H1 (cell line): ENCODE measurements at regions not wholly inside any gene's neighbourhood (a gene's known extent, or its start where the extent isn't known, plus 50 kb on each side); places are given as distances from the start of the nearest gene placed in this dataset.

Experiments
- CTCF ChIA-PET: fragments of 300-600 bp; sonication (Branson Sonifier 250); formaldehyde crosslinking; loops from one replicate; lab custom pipeline; 2021; ENCODE audit not compliant: partially characterized antibody; lab: Charles Lee
- POLR2A ChIA-PET: fragments of 300-600 bp; sonication (Branson Sonifier 250); formaldehyde crosslinking; loops from one replicate; lab custom pipeline; 2021; ENCODE audit warnings: inconsistent platforms; ENCODE audit not compliant: partially characterized antibody; lab: Charles Lee
- DNase-seq, 2 experiments: peaks; one replicate each; pipeline versions ENCODE4 v3.0.0 to v3.0.0-alpha.2; 2010 to 2022; ENCODE audit warnings: low spot score in 2 of 2, low read depth in 1 of 2, mixed read lengths in 1 of 2
- FAIRE-seq: peaks from 2 replicates; lab custom pipeline; 2011; peaks lifted over from hg19 to GRCh38; lab: Jason Lieb, UNC
- H2AFZ ChIP-seq: 2 replicates; pipeline ENCODE4 v1.8.1; 2012; ENCODE audit warnings: low read length, inconsistent platforms
- H2AK5ac ChIP-seq: 2 replicates; pipeline ENCODE4 v1.6.1; 2013; ENCODE audit warnings: low read depth, low read length
- H2BK120ac ChIP-seq: replicated peaks from 2 replicates; pipeline ENCODE3; 2013; ENCODE audit warnings: low read depth, low read length, inconsistent platforms
- H2BK12ac ChIP-seq: 2 replicates; pipeline ENCODE4 v1.6.1; 2013; ENCODE audit warnings: low read depth, low read length
- H2BK15ac ChIP-seq: 2 replicates; pipeline ENCODE4 v1.6.1; 2013; ENCODE audit warnings: low read length
- H2BK20ac ChIP-seq: 2 replicates; pipeline ENCODE4 v1.6.1; 2013; ENCODE audit warnings: low read length
- H2BK5ac ChIP-seq: 2 replicates; pipeline ENCODE4 v1.6.1; 2013; ENCODE audit warnings: low read depth, low read length
- H3K14ac ChIP-seq: 2 replicates; pipeline ENCODE4 v1.6.1; 2013; ENCODE audit warnings: inconsistent platforms; ENCODE audit not compliant: insufficient read length
- H3K18ac ChIP-seq: 2 replicates; pipeline ENCODE4 v1.6.1; 2013; ENCODE audit warnings: low read length; ENCODE audit errors: extremely low read depth
- H3K23ac ChIP-seq: 2 replicates; pipeline ENCODE4 v1.6.1; 2013; ENCODE audit warnings: inconsistent platforms; ENCODE audit not compliant: insufficient read length
- H3K23me2 ChIP-seq: 2 replicates; pipeline ENCODE4 v1.6.1; 2013; ENCODE audit warnings: low read depth, low read length
- H3K27ac ChIP-seq: 2 replicates; pipeline ENCODE4 v1.6.1; 2011; ENCODE audit warnings: low read depth, low read length, inconsistent platforms
- H3K27me3 ChIP-seq, 4 experiments: replicated peaks in 1 of 4; 1 replicate in 1 of 4; 2 replicates in 3 of 4; pipeline versions ENCODE4 v1.6.1 to v1.8.1; 2011 to 2013; ENCODE audit warnings: low read length in 3 of 4, mild to moderate bottlenecking in 3 of 4, inconsistent platforms in 2 of 4, mixed read lengths in 2 of 4, moderate library complexity in 1 of 4; ENCODE audit not compliant: control insufficient read depth in 3 of 4, insufficient read depth in 3 of 4; ENCODE audit errors: extremely low read depth in 1 of 4
- H3K36me3 ChIP-seq, 4 experiments: 2 replicates each; pipeline versions ENCODE4 v1.6.1 to v1.8.1; 2011 to 2013; ENCODE audit warnings: mild to moderate bottlenecking in 4 of 4, low read length in 3 of 4, moderate library complexity in 2 of 4, control low read depth in 1 of 4, inconsistent platforms in 1 of 4; ENCODE audit not compliant: insufficient read depth in 4 of 4, control insufficient read depth in 2 of 4
- H3K4ac ChIP-seq: replicated peaks from 2 replicates; pipeline ENCODE3; 2013; ENCODE audit warnings: low read length, low read depth, mixed read lengths, inconsistent platforms; ENCODE audit not compliant: insufficient read length
- H3K4me1 ChIP-seq, 4 experiments: replicated peaks in 1 of 4; 1 replicate in 1 of 4; 2 replicates in 3 of 4; pipeline versions ENCODE4 v1.6.1 to v1.8.1; 2011 to 2013; ENCODE audit warnings: low read length in 3 of 4, inconsistent platforms in 2 of 4, mixed read lengths in 1 of 4; ENCODE audit not compliant: insufficient read depth in 4 of 4, control insufficient read depth in 3 of 4
- H3K4me2 ChIP-seq, 2 experiments: 2 replicates each; pipeline versions ENCODE4 v1.6.1 to v1.8.1; 2011 to 2013; ENCODE audit warnings: low read depth in 2 of 2, low read length in 2 of 2, control low read depth in 1 of 2, inconsistent platforms in 1 of 2, mild to moderate bottlenecking in 1 of 2; ENCODE audit not compliant: insufficient read depth in 1 of 2
- H3K4me3 ChIP-seq, 4 experiments: fragments of 200-600, 300-600 bp in 1 of 4; sonication (generic), shearing (Covaris generic), sonication (Bioruptor Twin) in 1 of 4; 2 replicates each; pipeline versions ENCODE4 v1.5.1 to v1.8.1; 2011 to 2016; ENCODE audit warnings: low read length in 4 of 4, low read depth in 3 of 4, control low read depth in 2 of 4, inconsistent platforms in 2 of 4, mild to moderate bottlenecking in 2 of 4, mixed read lengths in 1 of 4, moderate library complexity in 1 of 4; ENCODE audit not compliant: insufficient read depth in 2 of 4; ENCODE audit errors: extremely low read depth in 1 of 4
- H3K56ac ChIP-seq: replicated peaks from 2 replicates; pipeline ENCODE3; 2013; ENCODE audit warnings: low read depth, mild to moderate bottlenecking, mixed read lengths, low read length, inconsistent platforms; ENCODE audit not compliant: insufficient read length
- H3K79me1 ChIP-seq: 2 replicates; pipeline ENCODE4 v1.6.1; 2013; ENCODE audit warnings: low read depth, low read length, control low read depth
- H3K79me2 ChIP-seq, 2 experiments: 2 replicates each; pipeline versions ENCODE4 v1.6.1 to v1.8.1; 2012 to 2013; ENCODE audit warnings: low read length in 2 of 2, mild to moderate bottlenecking in 2 of 2, inconsistent platforms in 1 of 2; ENCODE audit not compliant: insufficient read depth in 2 of 2, control insufficient read depth in 1 of 2
- H3K9ac ChIP-seq, 4 experiments: replicated peaks in 1 of 4; 1 replicate in 1 of 4; 2 replicates in 3 of 4; pipeline versions ENCODE4 v1.6.1 to v1.8.1; 2011 to 2013; ENCODE audit warnings: low read depth in 3 of 4, low read length in 3 of 4, control low read depth in 2 of 4, mild to moderate bottlenecking in 2 of 4, moderate library complexity in 2 of 4, inconsistent platforms in 1 of 4; ENCODE audit errors: extremely low read depth in 1 of 4
- H3K9me3 ChIP-seq, 2 experiments: 2 replicates each; pipeline versions ENCODE4 v1.6.1 to v1.8.1; 2012 to 2013; ENCODE audit warnings: mild to moderate bottlenecking in 2 of 2, moderate library complexity in 2 of 2, control low read depth in 1 of 2, inconsistent platforms in 1 of 2, low read depth in 1 of 2, low read length in 1 of 2, mixed read lengths in 1 of 2; ENCODE audit not compliant: insufficient read depth in 2 of 2
- H4K20me1 ChIP-seq, 2 experiments: replicated peaks in 1 of 2; 2 replicates each; pipeline versions ENCODE3 to v1.8.1; 2011 to 2013; ENCODE audit warnings: inconsistent platforms in 2 of 2, low read length in 2 of 2, mild to moderate bottlenecking in 1 of 2; ENCODE audit not compliant: insufficient read depth in 2 of 2, control insufficient read depth in 1 of 2
- H4K5ac ChIP-seq: 2 replicates; pipeline ENCODE4 v1.6.1; 2013; ENCODE audit warnings: low read length, low read depth, mixed read lengths, inconsistent platforms; ENCODE audit not compliant: insufficient read length
- H4K8ac ChIP-seq: 2 replicates; pipeline ENCODE4 v1.8.0; 2013; ENCODE audit warnings: mild to moderate bottlenecking, moderate library complexity, low read length, inconsistent platforms; ENCODE audit not compliant: insufficient read depth; ENCODE audit errors: extremely low read depth
- H4K91ac ChIP-seq: replicated peaks from 2 replicates; pipeline ENCODE3; 2013; ENCODE audit warnings: low read length, mixed read lengths, inconsistent platforms; ENCODE audit not compliant: insufficient read length
- ATF2 ChIP-seq: IDR thresholded peaks from 2 replicates; pipeline ENCODE4 v1.6.1; 2012; ENCODE audit warnings: low read length, inconsistent platforms
- BACH1 ChIP-seq: IDR thresholded peaks from 2 replicates; pipeline ENCODE4 v1.6.1; 2012; ENCODE audit warnings: low read length, improper control_type of control experiment
- BRCA1 ChIP-seq: IDR thresholded peaks from 2 replicates; pipeline ENCODE4 v1.6.1; 2012; ENCODE audit warnings: low read depth, low read length, improper control_type of control experiment
- CREB1 ChIP-seq: IDR thresholded peaks from 2 replicates; pipeline ENCODE4 v1.6.1; 2012; ENCODE audit warnings: inconsistent platforms
- EP300 ChIP-seq, 2 experiments: IDR thresholded peaks; 1 replicate in 1 of 2; 2 replicates in 1 of 2; pipeline ENCODE4 v1.6.1; 2011 to 2012; ENCODE audit warnings: low read depth in 2 of 2, low read length in 2 of 2, mild to moderate bottlenecking in 2 of 2, borderline replicate concordance in 1 of 2, inconsistent platforms in 1 of 2, moderate library complexity in 1 of 2
- FOSL1 ChIP-seq: IDR thresholded peaks from 2 replicates; pipeline ENCODE4 v1.6.1; 2011; ENCODE audit warnings: mild to moderate bottlenecking, low read depth, low read length, moderate library complexity; ENCODE audit not compliant: insufficient read depth
- GTF2F1 ChIP-seq: IDR thresholded peaks from 2 replicates; pipeline ENCODE4 v1.6.1; 2012; ENCODE audit warnings: low read depth, low read length, improper control_type of control experiment, borderline replicate concordance
- HDAC6 ChIP-seq: IDR thresholded peaks from one replicate; pipeline ENCODE4 v1.7.1; 2012; ENCODE audit warnings: low read depth, mild to moderate bottlenecking, inconsistent platforms, low read length, moderate library complexity
- POU5F1 ChIP-seq: IDR thresholded peaks from 2 replicates; pipeline ENCODE4 v1.6.1; 2011; ENCODE audit warnings: low read depth, mild to moderate bottlenecking, low read length, moderate library complexity
- SIRT6 ChIP-seq: IDR thresholded peaks from one replicate; pipeline ENCODE4 v1.7.1; 2012; ENCODE audit warnings: low read length, inconsistent platforms
- SP4 ChIP-seq: IDR thresholded peaks from 2 replicates; pipeline ENCODE4 v1.6.1; 2012; ENCODE audit warnings: low read length, inconsistent platforms
- SUZ12 ChIP-seq: fragments of 200-600 bp; sonication (generic); IDR thresholded peaks from 2 replicates; pipeline ENCODE4 v1.6.1; 2012; ENCODE audit warnings: mild to moderate bottlenecking, inconsistent platforms, low read length, moderate library complexity, mixed read lengths
- ZNF274 ChIP-seq: IDR thresholded peaks from 2 replicates; pipeline ENCODE4 v1.7.0; 2012; ENCODE audit warnings: low read length, borderline replicate concordance; ENCODE audit errors: extremely low read depth
- WGBS, 2 experiments: shearing (Covaris generic) in 1 of 2; methylation state at CpG; one replicate each; pipeline versions ENCODE4 v1.1.6 to v1.1.7; 2013 to 2015; ENCODE audit warnings: low lambda C conversion rate in 2 of 2, mixed read lengths in 2 of 2, inconsistent platforms in 1 of 2, low coverage in 1 of 2, missing lambda C conversion rate in 1 of 2; ENCODE audit not compliant: insufficient replicate concordance in 2 of 2, insufficient coverage in 1 of 2, insufficient read length in 1 of 2; ENCODE audit errors: extremely low coverage in 1 of 2, missing lambda C conversion rate in 1 of 2; 5-methylcytosine and 5-hydroxymethylcytosine counted together

GRCh38 chr17:33611532-33611931 is 318.4 kb upstream of the ASIC2 start:
- Histone ChIP-seq H3K27me3 (no peaks in the 10 kb centered on the region), H2BK5ac (no peak overlapping the region), H3K36me3 (no peaks in the 10 kb centered on the region; a peak in 1 of 8 replicates), H3K56ac (no peak overlapping the region), H3K79me2 (no peaks in the 10 kb centered on the region), H3K79me1 (no peaks in the 10 kb centered on the region), H2BK15ac (no peak overlapping the region), H3K23me2 (no peaks in the 10 kb centered on the region; the same call in 1 of the 2 replicates), H2BK120ac (no peak overlapping the region), H4K8ac (no peak overlapping the region), H3K4me2 (no peak overlapping the region), H4K20me1 (no peaks in the 10 kb centered on the region), H4K91ac (no peak overlapping the region), H2AFZ (no peak overlapping the region), H2AK5ac (no peak overlapping the region), H3K14ac (no peak overlapping the region), H3K23ac (no peak overlapping the region), H3K4ac (no peak overlapping the region), H4K5ac (no peak overlapping the region), H3K4me3 (no peak overlapping the region), H3K18ac (no peak overlapping the region), H3K9me3 (peaks cover 0 to 2% of the 10 kb centered on the region in 2 experiments; a peak in 1 of 4 replicates), H3K9ac (no peak overlapping the region), H2BK20ac (no peak overlapping the region), H2BK12ac (no peak overlapping the region), H3K4me1 (no peaks in the 10 kb centered on the region), H3K27ac (no peak overlapping the region)
- no peak for DNase-seq
- CTCF ChIA-PET, result interaction anchor here (2.1 kb wide), 1 partner anchor 30 kb away, joined by 6 read pairs; no protein-coding TSS in a partner anchor
- FAIRE-seq, result no peak
- POLR2A ChIA-PET, result no interaction called here
- 0% methylated on average over 1 of the region's 1 CpG; no CpG with 5 or more reads in 1 of the 2 experiments for WGBS, 2 experiments
- TF ChIP-seq CREB1 (no peak), SP4 (no peak), BACH1 (no peak), BRCA1 (no peak), HDAC6 (no peak), ATF2 (no peak), SUZ12 (no peak), SIRT6 (no peak), FOSL1 (no peak), GTF2F1 (no peak), POU5F1 (no peak), EP300 (IDR thresholded peaks at IDR 0.05; ENCODE audit: borderline replicate concordance in 1 of 2, low read depth in 2 of 2, low read length in 2 of 2) (no peak), ZNF274 (no peak)
